ENCODE measurements at regions not wholly inside any gene's neighbourhood (a gene's known extent, or its start where the extent isn't known, plus 50 kb on each side); places are given as distances from the start of the nearest gene placed in this dataset.

DNA sequence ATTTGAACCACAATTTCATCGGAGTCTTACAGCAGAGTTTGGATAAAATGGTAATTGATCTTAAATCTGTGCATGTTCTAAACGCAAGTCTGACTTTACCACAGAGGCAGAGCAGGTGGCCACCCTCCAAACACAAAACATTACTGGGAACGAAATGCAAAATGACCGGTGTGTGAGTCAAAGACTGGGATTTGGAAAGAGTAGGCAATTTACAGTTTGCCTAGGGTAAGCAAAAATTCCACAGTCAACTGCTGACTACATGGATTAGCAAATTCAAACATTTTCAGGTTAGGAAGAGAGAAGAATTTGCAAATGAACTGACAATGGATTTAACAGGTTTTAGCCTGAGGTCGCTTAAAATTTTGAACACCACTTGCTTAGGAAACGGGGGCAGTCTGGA lies 444.4 kb downstream of the HDGFL1 start:
- TF ChIP-seq, protein P1, sequence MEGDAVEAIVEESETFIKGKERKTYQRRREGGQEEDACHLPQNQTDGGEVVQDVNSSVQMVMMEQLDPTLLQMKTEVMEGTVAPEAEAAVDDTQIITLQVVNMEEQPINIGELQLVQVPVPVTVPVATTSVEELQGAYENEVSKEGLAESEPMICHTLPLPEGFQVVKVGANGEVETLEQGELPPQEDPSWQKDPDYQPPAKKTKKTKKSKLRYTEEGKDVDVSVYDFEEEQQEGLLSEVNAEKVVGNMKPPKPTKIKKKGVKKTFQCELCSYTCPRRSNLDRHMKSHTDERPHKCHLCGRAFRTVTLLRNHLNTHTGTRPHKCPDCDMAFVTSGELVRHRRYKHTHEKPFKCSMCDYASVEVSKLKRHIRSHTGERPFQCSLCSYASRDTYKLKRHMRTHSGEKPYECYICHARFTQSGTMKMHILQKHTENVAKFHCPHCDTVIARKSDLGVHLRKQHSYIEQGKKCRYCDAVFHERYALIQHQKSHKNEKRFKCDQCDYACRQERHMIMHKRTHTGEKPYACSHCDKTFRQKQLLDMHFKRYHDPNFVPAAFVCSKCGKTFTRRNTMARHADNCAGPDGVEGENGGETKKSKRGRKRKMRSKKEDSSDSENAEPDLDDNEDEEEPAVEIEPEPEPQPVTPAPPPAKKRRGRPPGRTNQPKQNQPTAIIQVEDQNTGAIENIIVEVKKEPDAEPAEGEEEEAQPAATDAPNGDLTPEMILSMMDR (conservative IDR thresholded peaks at IDR 0.05): no peak
- TF ChIP-seq EZH2 (IDR thresholded peaks at IDR 0.05; ENCODE audit: low read depth): no peak
